GM23248 (cell line): ENCODE measurements at regions not wholly inside any gene's neighbourhood (a gene's known extent, or its start where the extent isn't known, plus 50 kb on each side); places are given as distances from the start of the nearest gene placed in this dataset.

ENCODE experiments used
- EZH2 ChIP-seq: fragments of 200-600 bp; sonication (generic); IDR thresholded peaks from 2 replicates; pipeline ENCODE4 v1.6.1; 2018; ENCODE audit warnings: antibody characterized with exemption, mild to moderate bottlenecking; ENCODE audit not compliant: insufficient read depth, poor library complexity, severe bottlenecking
- EZH2phosphoT487 ChIP-seq: fragments of 200-600 bp; sonication (generic); IDR thresholded peaks from 2 replicates; pipeline ENCODE4 v1.6.1; 2018; ENCODE audit warnings: antibody characterized with exemption, moderate library complexity, mild to moderate bottlenecking, low read depth; ENCODE audit not compliant: insufficient read depth

GRCh38 chr14:71824816-71825215 is 107.4 kb upstream of the RGS6 start:
- TF ChIP-seq EZH2 (no peak), EZH2phosphoT487 (no peak)
